ENCODE measurements at regions not wholly inside any gene's neighbourhood (a gene's known extent, or its start where the extent isn't known, plus 50 kb on each side); places are given as distances from the start of the nearest gene placed in this dataset.
A peak's percentile ranks its signal among the peaks of the same experiment; 100 is the strongest.
"Not testable (repeated sequence)": the region's sequence is repeated elsewhere in the genome, so short reads cannot be mapped to it uniquely, and the experiment has no call there.

DNA sequence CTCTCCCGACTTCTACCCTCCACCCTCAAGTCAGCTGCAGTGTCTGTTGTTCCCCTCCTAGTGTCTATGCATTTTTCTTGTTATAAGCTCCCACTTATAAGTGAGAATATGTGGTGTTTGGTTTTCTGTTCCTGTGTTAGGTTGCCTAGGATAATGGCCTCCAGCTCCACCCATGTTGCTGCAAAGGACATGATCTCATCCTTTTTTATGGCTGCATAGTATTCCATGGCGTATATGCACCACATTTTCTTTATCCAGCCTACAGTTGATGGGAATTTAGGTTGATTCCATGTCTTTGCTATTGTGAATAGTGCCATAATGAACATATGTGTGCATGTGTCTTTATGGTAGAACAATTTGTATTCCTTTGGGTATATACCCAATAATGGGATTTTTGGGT, 80.7 kb downstream of the SPTSSA start:
- H3K27me3 ChIP-seq (ENCODE audit: insufficient read depth, low read depth); H3K9me2 ChIP-seq (ENCODE audit: insufficient read depth); intact Hi-C loops (cut with micrococcal nuclease; ENCODE audit: unreplicated experiment); CTCF ChIA-PET; H3K27ac ChIP-seq; DNase-seq; H3K4me3 ChIP-seq; H3K79me2 ChIP-seq (ENCODE audit: low read depth); BruUV-seq (replicated peaks); H4K20me1 ChIP-seq (ENCODE audit: insufficient read depth); H3K36me3 ChIP-seq (ENCODE audit: low read depth); H3F3A ChIP-seq (ENCODE audit: insufficient read depth, low read depth); H3K4me2 ChIP-seq; POLR2A ChIA-PET (ENCODE audit: unreplicated experiment); H2AFZ ChIP-seq; H3K9me3 ChIP-seq (ENCODE audit: insufficient read depth, low read depth): not testable (repeated sequence)
- H3K4me1 ChIP-seq (replicated peaks; ENCODE audit: insufficient read depth) = peaks cover 18% of the 10 kb centered on the region

DNA sequence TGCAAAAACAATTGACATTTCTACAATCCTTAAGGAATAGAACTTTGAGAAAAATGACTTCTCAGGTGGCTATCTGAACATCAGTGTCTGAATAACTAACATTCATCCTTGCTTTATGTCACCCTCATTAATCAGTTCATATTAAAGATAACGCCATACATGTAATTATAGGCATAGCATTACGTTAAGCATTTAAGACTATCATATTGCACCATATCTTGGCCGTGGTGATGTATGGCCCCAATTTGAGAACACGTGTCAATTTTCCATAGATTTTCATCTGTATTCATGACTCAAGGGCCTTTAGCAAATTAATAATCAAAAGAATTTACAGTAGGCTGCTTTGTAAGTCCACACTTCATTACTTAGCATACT, 81.6 kb downstream of the SPTSSA start:
- CTCF ChIA-PET = interaction anchor here (0.6 kb wide), 1 partner anchor 91 kb away, joined by 3 read pairs; no protein-coding TSS in a partner anchor
- no peaks in the 10 kb centered on the region for H3K27me3 ChIP-seq (ENCODE audit: insufficient read depth, low read depth)
- BruUV-seq (replicated peaks) = no TSS peak

DNA sequence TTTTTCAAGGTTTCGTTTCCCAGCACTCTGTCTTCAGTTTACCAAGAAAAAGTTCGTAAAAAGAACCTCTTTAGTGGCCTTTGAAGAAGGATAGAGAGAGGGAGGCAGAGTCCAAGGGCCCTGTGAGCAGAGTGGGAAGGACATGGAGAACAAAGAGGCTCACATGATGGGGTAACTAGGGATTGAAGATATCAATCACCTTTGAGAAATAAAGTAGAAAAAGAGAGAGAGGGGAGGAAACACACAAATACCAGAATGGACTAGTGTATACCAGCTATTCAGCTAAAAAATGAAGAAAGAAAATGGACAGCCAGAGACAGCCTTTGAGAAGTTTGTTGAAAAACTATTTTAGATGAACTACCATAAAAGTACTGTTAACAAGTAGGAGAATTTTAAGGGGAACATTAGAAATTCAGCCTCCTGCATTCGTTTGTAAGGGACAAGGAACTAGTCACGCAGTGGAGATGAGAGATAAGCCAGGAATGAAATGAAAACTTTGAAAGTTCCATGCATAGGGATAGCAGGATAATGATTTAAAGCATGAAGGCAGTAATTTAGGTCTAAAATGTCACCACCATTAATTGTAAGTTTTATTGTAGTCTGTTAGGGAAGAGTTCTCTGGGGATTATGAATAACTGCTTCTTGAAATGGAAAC, 82.1 kb downstream of the SPTSSA start:
- no peaks in the 10 kb centered on the region for H3K79me2 ChIP-seq (ENCODE audit: low read depth)
- DNase-seq = no peak
- H3K4me3 ChIP-seq = no peak overlapping the region
- no peaks in the 10 kb centered on the region for H3K9me2 ChIP-seq (ENCODE audit: insufficient read depth)
- BruUV-seq (replicated peaks) = no TSS peak
- peaks cover 21% of the 10 kb centered on the region for H3F3A ChIP-seq (ENCODE audit: insufficient read depth, low read depth)
- H3K36me3 ChIP-seq (ENCODE audit: low read depth) = no peaks in the 10 kb centered on the region
- H4K20me1 ChIP-seq (ENCODE audit: insufficient read depth) = no peaks in the 10 kb centered on the region
- H2AFZ ChIP-seq = no peak overlapping the region; the same call in 1 of the 2 replicates
- ChIA-PET CTCF (interaction anchor here (0.6 kb wide), 1 partner anchor 92 kb away, joined by 3 read pairs; no protein-coding TSS in a partner anchor), POLR2A (ENCODE audit: unreplicated experiment) (interaction anchor here (0.7 kb wide), 1 partner anchor 55 kb away, joined by 3 read pairs; no protein-coding TSS in a partner anchor)
- peak overlapping the region; percentile 58 for H3K27ac ChIP-seq
- H3K9me3 ChIP-seq (ENCODE audit: insufficient read depth, low read depth) = no peaks in the 10 kb centered on the region
- no peaks in the 10 kb centered on the region for H3K27me3 ChIP-seq (ENCODE audit: insufficient read depth, low read depth)
- TF ChIP-seq, protein P1, sequence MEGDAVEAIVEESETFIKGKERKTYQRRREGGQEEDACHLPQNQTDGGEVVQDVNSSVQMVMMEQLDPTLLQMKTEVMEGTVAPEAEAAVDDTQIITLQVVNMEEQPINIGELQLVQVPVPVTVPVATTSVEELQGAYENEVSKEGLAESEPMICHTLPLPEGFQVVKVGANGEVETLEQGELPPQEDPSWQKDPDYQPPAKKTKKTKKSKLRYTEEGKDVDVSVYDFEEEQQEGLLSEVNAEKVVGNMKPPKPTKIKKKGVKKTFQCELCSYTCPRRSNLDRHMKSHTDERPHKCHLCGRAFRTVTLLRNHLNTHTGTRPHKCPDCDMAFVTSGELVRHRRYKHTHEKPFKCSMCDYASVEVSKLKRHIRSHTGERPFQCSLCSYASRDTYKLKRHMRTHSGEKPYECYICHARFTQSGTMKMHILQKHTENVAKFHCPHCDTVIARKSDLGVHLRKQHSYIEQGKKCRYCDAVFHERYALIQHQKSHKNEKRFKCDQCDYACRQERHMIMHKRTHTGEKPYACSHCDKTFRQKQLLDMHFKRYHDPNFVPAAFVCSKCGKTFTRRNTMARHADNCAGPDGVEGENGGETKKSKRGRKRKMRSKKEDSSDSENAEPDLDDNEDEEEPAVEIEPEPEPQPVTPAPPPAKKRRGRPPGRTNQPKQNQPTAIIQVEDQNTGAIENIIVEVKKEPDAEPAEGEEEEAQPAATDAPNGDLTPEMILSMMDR (conservative IDR thresholded peaks at IDR 0.05) = no peak
- no peak for TF ChIP-seq EZH2 (IDR thresholded peaks at IDR 0.05; ENCODE audit: low read depth)
- H3K4me2 ChIP-seq = peak overlapping the region; percentile 58
- H3K4me1 ChIP-seq (replicated peaks; ENCODE audit: insufficient read depth) = peaks cover 31% of the 10 kb centered on the region
- intact Hi-C loops (cut with micrococcal nuclease; ENCODE audit: unreplicated experiment) = no loop called here

More for the DNA sequence above, 81.6 kb downstream of the SPTSSA start:
- Histone ChIP-seq H3K36me3 (ENCODE audit: low read depth) (no peaks in the 10 kb centered on the region), H3F3A (ENCODE audit: insufficient read depth, low read depth) (peaks cover 16% of the 10 kb centered on the region), H3K9me3 (ENCODE audit: insufficient read depth, low read depth) (no peaks in the 10 kb centered on the region), H3K79me2 (ENCODE audit: low read depth) (no peaks in the 10 kb centered on the region), H3K9me2 (ENCODE audit: insufficient read depth) (no peaks in the 10 kb centered on the region), H4K20me1 (ENCODE audit: insufficient read depth) (no peaks in the 10 kb centered on the region), H3K4me1 (replicated peaks; ENCODE audit: insufficient read depth) (peaks cover 26% of the 10 kb centered on the region), H3K4me3 (no peak overlapping the region), H2AFZ (no peak overlapping the region), H3K27ac (no peak overlapping the region), H3K4me2 (peak overlapping the region; percentile 58; the same call in 1 of the 2 replicates)
- POLR2A ChIA-PET (ENCODE audit: unreplicated experiment) = no interaction called here
- no peak for DNase-seq
- no peak for TF ChIP-seq EZH2 (IDR thresholded peaks at IDR 0.05; ENCODE audit: low read depth)
- TF ChIP-seq, protein P1 (conservative IDR thresholded peaks at IDR 0.05) = no peak
- intact Hi-C loops (cut with micrococcal nuclease; ENCODE audit: unreplicated experiment) = no loop called here
